HUES48 (cell line): ENCODE measurements at regions not wholly inside any gene's neighbourhood (a gene's known extent, or its start where the extent isn't known, plus 50 kb on each side); places are given as distances from the start of the nearest gene placed in this dataset.

Experiments
- H3K27ac ChIP-seq: one replicate; pipeline ENCODE4 v1.7.0; 2013; ENCODE audit warnings: low read depth, low read length, inconsistent platforms
- H3K27me3 ChIP-seq: 2 replicates; pipeline ENCODE4 v1.6.1; 2013; ENCODE audit warnings: mild to moderate bottlenecking, low read length; ENCODE audit not compliant: control insufficient read depth, insufficient read depth
- H3K36me3 ChIP-seq: 2 replicates; pipeline ENCODE4 v1.6.1; 2013; ENCODE audit warnings: low read length; ENCODE audit not compliant: control insufficient read depth, insufficient read depth
- H3K4me1 ChIP-seq: 2 replicates; pipeline ENCODE4 v1.6.1; 2013; ENCODE audit warnings: mild to moderate bottlenecking, low read length; ENCODE audit not compliant: control insufficient read depth, insufficient read depth
- H3K4me3 ChIP-seq: 2 replicates; pipeline ENCODE4 v1.5.1; 2013; ENCODE audit warnings: mild to moderate bottlenecking, low read depth, low read length
- H3K9ac ChIP-seq: 2 replicates; pipeline ENCODE4 v1.6.1; 2013; ENCODE audit warnings: mild to moderate bottlenecking, low read depth, low read length, moderate library complexity
- H3K9me3 ChIP-seq: 2 replicates; pipeline ENCODE4 v1.6.1; 2013; ENCODE audit warnings: low read length; ENCODE audit not compliant: control insufficient read depth, insufficient read depth

GRCh38 chr6:170076466-170077165 lies 214.3 kb downstream of the DLL1 start:
- Histone ChIP-seq H3K4me3 (no peak overlapping the region), H3K9me3 (peaks cover 9% of the 10 kb centered on the region), H3K27me3 (no peaks in the 10 kb centered on the region), H3K27ac (no peak overlapping the region), H3K4me1 (no peaks in the 10 kb centered on the region), H3K36me3 (no peaks in the 10 kb centered on the region), H3K9ac (no peak overlapping the region)

GRCh38 chr6:170075659-170076223 lies 215.1 kb downstream of the DLL1 start:
- no peak overlapping the region for H3K4me3 ChIP-seq
- H3K9me3 ChIP-seq = peaks cover 9% of the 10 kb centered on the region
- H3K27ac ChIP-seq = no peak overlapping the region
- no peaks in the 10 kb centered on the region for H3K36me3 ChIP-seq
- no peaks in the 10 kb centered on the region for H3K27me3 ChIP-seq
- H3K9ac ChIP-seq = no peak overlapping the region
- H3K4me1 ChIP-seq = no peaks in the 10 kb centered on the region

DNA sequence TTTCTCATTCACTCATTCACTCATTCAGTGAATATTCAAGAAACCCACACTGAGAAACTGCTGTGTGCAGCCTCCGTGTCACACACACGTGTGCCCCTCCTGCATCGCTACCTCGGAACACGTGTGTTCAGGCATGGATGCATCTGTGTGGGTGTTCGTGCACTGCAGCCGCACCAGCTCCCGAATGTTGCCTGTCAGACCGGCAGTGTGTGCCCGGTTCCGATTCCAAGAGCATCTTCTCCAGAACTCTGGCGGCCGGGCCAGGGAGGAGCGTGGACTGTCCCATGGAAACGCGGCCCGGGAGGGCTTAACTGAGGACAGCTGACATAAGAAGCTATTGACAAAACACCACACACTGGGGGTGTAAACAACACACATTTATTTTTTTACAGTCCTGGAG lies 216.0 kb downstream of the DLL1 start:
- Histone ChIP-seq H3K4me3 (no peak overlapping the region), H3K9me3 (peaks cover 9% of the 10 kb centered on the region), H3K27ac (no peak overlapping the region), H3K36me3 (no peaks in the 10 kb centered on the region), H3K27me3 (no peaks in the 10 kb centered on the region), H3K4me1 (no peaks in the 10 kb centered on the region), H3K9ac (no peak overlapping the region)

DNA sequence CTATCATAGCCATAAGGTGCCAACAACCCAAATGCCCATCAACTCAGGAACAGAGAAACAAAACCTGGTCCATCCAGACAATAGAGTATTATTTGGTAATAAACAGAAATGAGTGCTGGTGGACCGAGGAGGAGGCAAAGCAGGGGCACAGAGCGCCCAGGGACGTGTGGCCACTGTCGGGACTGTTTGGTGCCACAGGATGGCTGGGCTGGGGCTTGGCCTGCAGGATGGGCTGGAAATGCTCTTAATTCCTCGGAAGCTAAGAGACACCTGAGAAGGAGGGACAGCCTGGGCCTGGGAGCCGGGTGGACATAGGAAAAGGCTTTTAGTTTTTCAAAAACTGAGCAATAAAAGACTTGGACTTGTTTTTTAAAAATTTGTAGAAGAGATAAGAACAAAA lies 216.4 kb downstream of the DLL1 start:
- Histone ChIP-seq H3K9ac (no peak overlapping the region), H3K27me3 (no peaks in the 10 kb centered on the region), H3K36me3 (no peaks in the 10 kb centered on the region), H3K9me3 (peaks cover 5% of the 10 kb centered on the region), H3K4me1 (no peaks in the 10 kb centered on the region), H3K4me3 (no peak overlapping the region), H3K27ac (no peak overlapping the region)

DNA sequence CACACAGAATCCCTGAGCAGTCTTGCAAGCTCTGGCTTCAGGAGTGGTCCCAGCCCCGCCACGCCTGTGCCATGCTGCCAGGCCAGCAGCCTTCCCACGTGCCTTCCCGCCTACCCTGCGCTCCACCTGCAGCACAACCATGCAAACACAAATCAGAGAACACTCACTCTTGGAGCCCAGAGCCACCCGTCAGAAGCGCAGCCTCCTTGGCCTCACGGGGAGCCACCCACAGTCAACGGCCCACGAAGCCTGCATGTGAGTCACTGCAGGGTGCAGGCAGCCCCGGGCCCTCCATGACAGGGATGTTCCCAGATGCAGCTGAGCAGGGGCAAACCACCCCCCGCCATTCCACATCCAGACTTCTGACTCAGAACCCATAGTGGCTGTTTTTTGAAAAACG lies 217.0 kb downstream of the DLL1 start:
- H3K36me3 ChIP-seq = no peaks in the 10 kb centered on the region
- H3K9ac ChIP-seq = no peak overlapping the region
- H3K27ac ChIP-seq = no peak overlapping the region
- H3K4me1 ChIP-seq = no peaks in the 10 kb centered on the region
- no peak overlapping the region for H3K4me3 ChIP-seq
- no peaks in the 10 kb centered on the region for H3K27me3 ChIP-seq
- no peaks in the 10 kb centered on the region; the same call in 1 of the 2 replicates for H3K9me3 ChIP-seq

GRCh38 chr6:170072246-170072645 lies 218.6 kb downstream of the DLL1 start:
- Histone ChIP-seq H3K9ac (no peak overlapping the region), H3K4me1 (no peaks in the 10 kb centered on the region), H3K27ac (no peak overlapping the region), H3K9me3 (no peaks in the 10 kb centered on the region; the same call in 1 of the 2 replicates), H3K36me3 (no peaks in the 10 kb centered on the region), H3K27me3 (no peaks in the 10 kb centered on the region), H3K4me3 (no peak overlapping the region)

GRCh38 chr6:170069611-170070010 lies 221.3 kb downstream of the DLL1 start:
- no peaks in the 10 kb centered on the region for H3K27me3 ChIP-seq
- H3K4me1 ChIP-seq = no peaks in the 10 kb centered on the region
- H3K9ac ChIP-seq = no peak overlapping the region
- H3K4me3 ChIP-seq = no peak overlapping the region
- H3K27ac ChIP-seq = no peak overlapping the region
- H3K9me3 ChIP-seq = no peaks in the 10 kb centered on the region; the same call in 1 of the 2 replicates
- no peaks in the 10 kb centered on the region for H3K36me3 ChIP-seq

DNA sequence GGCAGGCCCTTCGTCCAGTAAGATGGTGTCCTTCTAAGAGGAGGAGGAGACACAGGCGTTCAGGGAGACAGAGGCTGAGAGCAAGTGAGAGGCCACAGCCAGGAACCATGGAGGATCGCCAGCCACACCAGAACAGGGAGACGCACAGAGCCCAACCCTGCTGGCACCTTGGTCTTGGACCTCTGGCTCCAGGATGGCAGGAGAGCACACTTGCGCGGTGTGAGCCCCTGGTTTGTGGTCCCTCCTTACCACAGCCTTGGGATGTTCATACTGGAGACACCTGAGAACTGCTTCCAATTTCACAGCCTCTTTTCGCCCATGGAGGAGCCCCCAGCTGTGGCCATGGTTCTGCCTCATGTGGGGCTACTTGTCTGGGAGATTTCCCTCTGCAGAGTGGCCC lies 222.4 kb downstream of the DLL1 start:
- Histone ChIP-seq H3K9me3 (no peaks in the 10 kb centered on the region; the same call in 1 of the 2 replicates), H3K4me1 (no peaks in the 10 kb centered on the region), H3K27ac (no peak overlapping the region), H3K4me3 (no peak overlapping the region), H3K27me3 (no peaks in the 10 kb centered on the region), H3K9ac (no peak overlapping the region), H3K36me3 (no peaks in the 10 kb centered on the region)

- no peaks in the 10 kb centered on the region; the same call in 1 of the 2 replicates for H3K9me3 ChIP-seq
- H3K9ac ChIP-seq = no peak overlapping the region
- H3K4me1 ChIP-seq = no peaks in the 10 kb centered on the region
- H3K36me3 ChIP-seq = no peaks in the 10 kb centered on the region
- H3K27ac ChIP-seq = no peak overlapping the region
- H3K4me3 ChIP-seq = no peak overlapping the region
- no peaks in the 10 kb centered on the region for H3K27me3 ChIP-seq
Observed at GRCh38 chr6:170067923-170068360, 222.9 kb downstream of the DLL1 start.

- Histone ChIP-seq H3K4me3 (no peak overlapping the region), H3K9ac (no peak overlapping the region), H3K36me3 (no peaks in the 10 kb centered on the region), H3K27me3 (no peaks in the 10 kb centered on the region), H3K4me1 (no peaks in the 10 kb centered on the region), H3K27ac (no peak overlapping the region), H3K9me3 (no peaks in the 10 kb centered on the region; the same call in 1 of the 2 replicates)
Observed at GRCh38 chr6:170067181-170067641, 223.7 kb downstream of the DLL1 start.

- Histone ChIP-seq H3K27ac (no peak overlapping the region), H3K9ac (no peak overlapping the region), H3K4me1 (no peaks in the 10 kb centered on the region), H3K4me3 (no peak overlapping the region), H3K9me3 (no peaks in the 10 kb centered on the region; the same call in 1 of the 2 replicates), H3K36me3 (no peaks in the 10 kb centered on the region), H3K27me3 (no peaks in the 10 kb centered on the region)
Observed at GRCh38 chr6:170066679-170067078, 224.2 kb downstream of the DLL1 start.
